Smooth muscle cell (in vitro differentiated cells): ENCODE measurements at regions not wholly inside any gene's neighbourhood (a gene's known extent, or its start where the extent isn't known, plus 50 kb on each side); places are given as distances from the start of the nearest gene placed in this dataset.

Experiments used
- DNase-seq: peaks from one replicate; lab custom pipeline; 2025; ENCODE audit not compliant: unreplicated experiment; lab: John Stamatoyannopoulos, UW
- H2AFZ ChIP-seq: fragments of 200-600 bp; sonication (generic); 2 replicates; pipeline ENCODE4 v1.6.0; 2016; ENCODE audit warnings: antibody characterized with exemption, low read depth, mild to moderate bottlenecking
- H3F3A ChIP-seq: fragments of 200-600 bp; sonication (generic); 2 replicates; pipeline ENCODE4 v1.6.0; 2017; ENCODE audit warnings: antibody characterized with exemption, low read depth
- H3K27ac ChIP-seq: fragments of 200-600 bp; sonication (generic); 2 replicates; pipeline ENCODE4 v1.5.1; 2016; ENCODE audit warnings: low read depth, mild to moderate bottlenecking
- H3K27me3 ChIP-seq: fragments of 200-600 bp; sonication (generic); 2 replicates; pipeline ENCODE4 v1.6.1; 2016; ENCODE audit warnings: low read depth, mild to moderate bottlenecking
- H3K36me3 ChIP-seq: fragments of 200-600 bp; sonication (generic); 2 replicates; pipeline ENCODE4 v1.5.1; 2016; ENCODE audit warnings: low read depth
- H3K4me1 ChIP-seq: fragments of 200-600 bp; sonication (generic); 2 replicates; pipeline ENCODE4 v1.5.1; 2016; ENCODE audit warnings: low read depth
- H3K4me2 ChIP-seq: fragments of 200-600 bp; sonication (generic); 2 replicates; pipeline ENCODE4 v1.6.0; 2016; ENCODE audit warnings: mild to moderate bottlenecking
- H3K4me3 ChIP-seq: fragments of 200-600 bp; sonication (generic); 2 replicates; pipeline ENCODE4 v1.5.1; 2016; ENCODE audit warnings: mild to moderate bottlenecking
- H3K79me2 ChIP-seq: fragments of 200-600 bp; sonication (generic); 2 replicates; pipeline ENCODE4 v1.6.0; 2016; ENCODE audit warnings: low read depth, mild to moderate bottlenecking
- H3K9ac ChIP-seq: fragments of 200-600 bp; sonication (generic); 2 replicates; pipeline ENCODE4 v1.6.0; 2016; ENCODE audit warnings: low read depth
- H3K9me3 ChIP-seq: fragments of 200-600 bp; sonication (generic); replicated peaks from 2 replicates; pipeline ENCODE4 v1.5.1; 2016; ENCODE audit warnings: low read depth
- H4K20me1 ChIP-seq: fragments of 200-600 bp; sonication (generic); 2 replicates; pipeline ENCODE4 v1.6.0; 2016; ENCODE audit warnings: low read depth
- CTCF ChIP-seq: fragments of 200-600 bp; sonication (generic); IDR thresholded peaks from 2 replicates; pipeline ENCODE4 v1.5.1; 2017; ENCODE audit warnings: borderline replicate concordance, mild to moderate bottlenecking, antibody characterized with exemption; ENCODE audit not compliant: insufficient read depth, poor library complexity, severe bottlenecking
- WGBS: methylation state at CpG from one replicate; pipeline ENCODE4 v1.1.7; 2016; ENCODE audit warnings: low lambda C conversion rate; 5-methylcytosine and 5-hydroxymethylcytosine counted together

GRCh38 chr12:76197283-76197682, 112.8 kb upstream of the NAP1L1 start:
- no peaks in the 10 kb centered on the region for H3K36me3 ChIP-seq
- WGBS = 87% methylated on average over 5 of the region's 5 CpGs
- no peaks in the 10 kb centered on the region for H3F3A ChIP-seq
- no peaks in the 10 kb centered on the region for H3K79me2 ChIP-seq
- no peak overlapping the region for H3K27ac ChIP-seq
- no peak overlapping the region for H2AFZ ChIP-seq
- H3K27me3 ChIP-seq = no peaks in the 10 kb centered on the region
- no peak overlapping the region for H3K9ac ChIP-seq
- no peaks in the 10 kb centered on the region for H3K4me1 ChIP-seq
- H3K4me2 ChIP-seq = no peak overlapping the region
- H3K4me3 ChIP-seq = no peak overlapping the region
- H4K20me1 ChIP-seq = no peaks in the 10 kb centered on the region
- H3K9me3 ChIP-seq = no peaks in the 10 kb centered on the region
- no peak for TF ChIP-seq CTCF
- DNase-seq = no peak

- no peak overlapping the region for H3K4me3 ChIP-seq
- no peak overlapping the region for H3K4me2 ChIP-seq
- no peak overlapping the region for H3K27ac ChIP-seq
- no peak for TF ChIP-seq CTCF
- H3K79me2 ChIP-seq = no peaks in the 10 kb centered on the region
- WGBS = 85% methylated on average over 1 of the region's 1 CpG
- no peak overlapping the region for H3K9ac ChIP-seq
- DNase-seq = no peak
- H3K27me3 ChIP-seq = no peaks in the 10 kb centered on the region
- no peak overlapping the region for H2AFZ ChIP-seq
- no peaks in the 10 kb centered on the region for H3K9me3 ChIP-seq
- no peaks in the 10 kb centered on the region for H4K20me1 ChIP-seq
- H3K36me3 ChIP-seq = no peaks in the 10 kb centered on the region
- H3F3A ChIP-seq = no peaks in the 10 kb centered on the region
- H3K4me1 ChIP-seq = no peaks in the 10 kb centered on the region
Observed at GRCh38 chr12:76195920-76196319, 111.4 kb upstream of the NAP1L1 start.

- no peaks in the 10 kb centered on the region for H3K9me3 ChIP-seq
- H3K27me3 ChIP-seq = no peaks in the 10 kb centered on the region
- H3K4me2 ChIP-seq = no peak overlapping the region
- H3K27ac ChIP-seq = no peak overlapping the region
- H3K36me3 ChIP-seq = no peaks in the 10 kb centered on the region
- H3K4me3 ChIP-seq = no peak overlapping the region
- H3K4me1 ChIP-seq = no peaks in the 10 kb centered on the region
- H3F3A ChIP-seq = no peaks in the 10 kb centered on the region
- no peaks in the 10 kb centered on the region for H4K20me1 ChIP-seq
- H2AFZ ChIP-seq = no peak overlapping the region
- TF ChIP-seq CTCF = no peak
- no peaks in the 10 kb centered on the region for H3K79me2 ChIP-seq
- no peak overlapping the region for H3K9ac ChIP-seq
- no peak for DNase-seq
Observed at GRCh38 chr12:76194724-76195123, 110.2 kb upstream of the NAP1L1 start.

- no peaks in the 10 kb centered on the region for H3K4me1 ChIP-seq
- H3K27me3 ChIP-seq = no peaks in the 10 kb centered on the region
- H3K4me2 ChIP-seq = no peak overlapping the region
- no peak overlapping the region for H3K4me3 ChIP-seq
- H3K9ac ChIP-seq = no peak overlapping the region
- no peaks in the 10 kb centered on the region for H4K20me1 ChIP-seq
- no peaks in the 10 kb centered on the region for H3K79me2 ChIP-seq
- no peaks in the 10 kb centered on the region for H3K36me3 ChIP-seq
- no peak for DNase-seq
- no peak overlapping the region for H2AFZ ChIP-seq
- no peaks in the 10 kb centered on the region for H3K9me3 ChIP-seq
- no peaks in the 10 kb centered on the region for H3F3A ChIP-seq
- 94% methylated on average over 4 of the region's 4 CpGs for WGBS
- H3K27ac ChIP-seq = no peak overlapping the region
- no peak for TF ChIP-seq CTCF
Observed at GRCh38 chr12:76193961-76194360, 109.5 kb upstream of the NAP1L1 start.
